ENCODE measurements at regions not wholly inside any gene's neighbourhood (a gene's known extent, or its start where the extent isn't known, plus 50 kb on each side); places are given as distances from the start of the nearest gene placed in this dataset.

- ATAC-seq (peak; percentile 98), DNase-seq (ENCODE audit: low spot score) (peak; percentile 72)
Observed at GRCh38 chr3:83092521-83093221, 1331.2 kb upstream of the GBE1 start.

DNA sequence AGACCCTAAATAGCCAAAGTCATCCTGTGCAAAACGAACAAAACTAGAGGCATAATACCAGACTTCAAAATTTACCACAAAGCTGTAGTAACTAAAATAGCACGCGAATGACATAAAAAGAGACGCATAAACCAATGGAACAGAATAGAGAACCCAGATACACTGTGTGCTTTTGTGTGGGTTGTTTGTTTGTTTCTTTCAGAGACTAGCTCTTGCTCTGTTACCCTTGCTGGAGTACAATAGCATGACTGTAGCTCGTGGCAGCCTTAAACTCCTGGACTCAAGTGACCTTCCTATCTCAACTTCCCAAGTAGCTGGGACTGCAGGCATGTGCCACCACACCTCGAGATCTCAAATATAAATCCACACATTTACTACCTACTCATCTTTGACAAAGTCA lies 1314.6 kb upstream of the GBE1 start:
- DNase-seq (ENCODE audit: low spot score) (no peak), ATAC-seq (no peak)

- ATAC-seq, result peak; percentile 51
- no peak for DNase-seq (ENCODE audit: low spot score)
Observed at GRCh38 chr3:83074485-83074884, 1313.0 kb upstream of the GBE1 start.

DNA sequence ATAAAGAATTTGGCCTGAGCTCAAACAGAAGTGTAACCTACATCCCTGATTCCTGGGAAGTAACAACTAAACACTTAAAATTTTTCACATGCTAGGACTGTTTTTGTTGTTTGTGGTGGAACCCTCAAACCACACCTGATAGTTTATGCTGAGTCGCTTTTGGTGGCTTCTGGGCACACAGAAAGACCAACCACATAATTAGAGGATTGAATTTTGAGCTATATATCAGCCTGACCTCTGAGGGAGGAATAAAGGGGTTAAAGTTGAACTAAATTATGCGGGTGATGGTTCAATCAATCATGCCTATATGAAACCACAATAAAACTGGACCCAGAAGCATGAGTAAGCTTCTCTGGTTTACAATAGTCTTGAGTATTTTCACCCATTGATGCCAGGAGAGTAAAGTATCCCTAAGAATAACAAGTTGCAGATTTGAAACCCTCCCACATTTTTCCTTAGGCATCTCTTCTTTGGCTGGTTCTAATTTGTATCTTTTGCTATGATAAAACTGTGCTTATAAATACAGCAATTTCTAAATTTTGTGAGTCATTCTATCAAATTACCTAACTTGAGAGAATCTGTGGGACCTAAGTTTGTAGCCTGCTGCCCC lies 1304.5 kb upstream of the GBE1 start:
- ATAC-seq (no peak), DNase-seq (ENCODE audit: low spot score) (no peak)

- DNase-seq (ENCODE audit: low spot score) (no peak), ATAC-seq (no peak)
Observed at GRCh38 chr3:83063446-83063845, 1302.0 kb upstream of the GBE1 start.

GRCh38 chr3:83048556-83048955 lies 1287.1 kb upstream of the GBE1 start:
- DNase-seq (ENCODE audit: low spot score) (no peak), ATAC-seq (peak; percentile 52)

DNA sequence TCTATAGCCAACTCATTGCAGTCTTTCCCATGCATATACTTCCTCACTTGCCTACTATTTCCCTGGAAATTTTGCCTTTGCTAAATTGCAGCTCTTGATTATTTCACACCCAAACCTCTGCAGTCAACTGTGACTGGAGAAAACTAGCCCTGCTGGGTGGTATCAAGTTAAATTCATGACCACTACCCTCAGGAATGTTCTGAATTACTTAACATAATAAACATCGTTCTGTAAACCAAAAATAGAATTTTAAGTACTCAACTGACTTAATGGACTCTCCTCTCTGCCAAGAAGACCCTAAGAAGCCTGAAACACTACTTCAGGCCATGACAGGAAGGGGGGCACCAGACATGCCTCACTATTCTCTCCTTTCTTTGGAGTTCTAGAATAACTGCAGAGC lies 1278.0 kb upstream of the GBE1 start:
- no peak for DNase-seq (ENCODE audit: low spot score)
- ATAC-seq, result no peak

DNA sequence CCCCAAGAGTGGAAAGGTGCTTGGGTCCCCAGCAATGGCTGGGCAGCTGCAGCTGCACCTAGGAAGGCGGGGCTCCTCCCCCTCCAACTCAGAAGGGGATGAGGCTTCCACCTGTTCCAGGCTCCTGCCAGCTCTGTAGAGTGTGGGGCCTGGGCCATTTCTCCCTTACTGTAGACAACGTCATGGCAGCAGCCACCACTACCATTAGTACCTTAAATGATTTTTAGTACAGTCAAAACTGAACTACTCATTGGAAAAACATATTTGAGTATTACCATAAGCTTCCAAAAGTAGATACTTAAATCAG lies 1274.2 kb upstream of the GBE1 start:
- DNase-seq (ENCODE audit: low spot score) (no peak), ATAC-seq (no peak)

DNA sequence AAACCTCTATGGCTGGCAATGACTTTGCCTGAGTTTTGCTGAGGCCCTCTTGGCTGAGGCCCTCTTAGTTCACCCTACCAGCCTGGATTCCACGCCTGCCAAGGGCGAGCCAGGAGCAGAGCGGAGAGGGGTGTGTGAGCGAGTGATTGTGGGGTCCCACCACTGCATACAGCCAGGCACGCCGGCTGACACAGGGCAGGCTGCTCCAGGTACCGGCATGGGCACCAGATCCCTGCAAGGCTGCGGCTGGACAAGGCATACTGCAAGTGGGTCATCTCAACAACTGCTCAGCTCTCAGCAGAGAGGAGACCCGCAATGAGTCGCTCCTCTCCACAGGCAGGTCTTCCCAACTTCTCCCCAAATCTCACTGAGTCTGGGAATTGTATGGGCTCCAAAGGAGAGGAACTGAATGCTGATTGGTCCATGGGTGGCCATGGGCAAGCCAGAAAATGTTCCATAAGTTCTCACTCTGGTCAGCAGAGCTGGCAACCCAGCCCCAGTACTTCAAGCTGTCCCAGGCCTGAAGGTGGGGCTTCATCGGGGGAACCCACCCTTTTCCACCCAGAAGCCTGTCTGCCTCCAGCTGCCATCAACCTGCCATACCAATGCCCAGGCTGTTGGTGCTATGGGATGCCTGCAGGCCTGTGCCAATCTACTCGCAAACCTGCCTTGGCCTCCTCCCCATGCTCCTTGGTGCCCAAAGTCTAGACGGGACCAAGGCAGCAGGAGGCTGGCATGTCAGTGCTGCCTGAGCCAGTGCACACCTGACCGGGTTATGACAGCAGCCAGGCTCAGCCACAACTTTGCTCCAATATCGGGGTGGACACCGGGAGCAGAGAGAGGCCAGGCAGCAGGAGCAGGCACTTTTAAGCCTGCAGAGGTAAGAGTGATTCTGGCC lies 1273.6 kb upstream of the GBE1 start:
- DNase-seq (ENCODE audit: low spot score) (no peak), ATAC-seq (no peak)

- peak; percentile 27 for ATAC-seq
- DNase-seq (ENCODE audit: low spot score), result no peak
Observed at GRCh38 chr3:83033133-83033532, 1271.7 kb upstream of the GBE1 start.

- no peak for ATAC-seq
- no peak for DNase-seq (ENCODE audit: low spot score)
Observed at GRCh38 chr3:83023086-83023485, 1261.6 kb upstream of the GBE1 start.

GRCh38 chr3:83011481-83011880 lies 1250.0 kb upstream of the GBE1 start:
- DNase-seq (ENCODE audit: low spot score), result no peak

GRCh38 chr3:83003917-83004316 lies 1242.5 kb upstream of the GBE1 start:
- DNase-seq (ENCODE audit: low spot score), result no peak

More at GRCh38 chr3:83011481-83011880, 1250.0 kb upstream of the GBE1 start:
- no peak for ATAC-seq

GRCh38 chr3:83002869-83003445 lies 1241.5 kb upstream of the GBE1 start:
- no peak for DNase-seq (ENCODE audit: low spot score)
- no peak for ATAC-seq

More at GRCh38 chr3:83003917-83004316, 1242.5 kb upstream of the GBE1 start:
- ATAC-seq, result no peak

DNA sequence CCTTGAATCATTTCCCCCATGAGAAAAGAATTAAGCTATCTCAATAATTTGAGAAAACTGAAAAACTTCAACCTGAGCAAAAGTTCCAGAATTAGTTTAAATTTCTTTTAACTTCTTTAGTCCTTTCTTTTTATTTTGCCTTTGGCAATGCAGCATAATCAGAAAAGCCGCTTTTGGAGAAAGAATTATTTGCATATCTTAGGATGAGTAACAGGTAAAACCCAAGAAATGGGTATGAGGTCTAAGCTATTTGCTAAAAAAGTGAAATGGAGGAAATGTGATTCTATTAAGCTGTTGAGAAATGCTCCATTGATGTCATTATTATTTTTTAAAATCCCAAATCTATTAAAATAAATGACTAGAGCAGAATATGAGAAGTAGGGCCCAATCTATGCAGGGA lies 1238.3 kb upstream of the GBE1 start:
- ATAC-seq, result no peak
- no peak for DNase-seq (ENCODE audit: low spot score)

DNA sequence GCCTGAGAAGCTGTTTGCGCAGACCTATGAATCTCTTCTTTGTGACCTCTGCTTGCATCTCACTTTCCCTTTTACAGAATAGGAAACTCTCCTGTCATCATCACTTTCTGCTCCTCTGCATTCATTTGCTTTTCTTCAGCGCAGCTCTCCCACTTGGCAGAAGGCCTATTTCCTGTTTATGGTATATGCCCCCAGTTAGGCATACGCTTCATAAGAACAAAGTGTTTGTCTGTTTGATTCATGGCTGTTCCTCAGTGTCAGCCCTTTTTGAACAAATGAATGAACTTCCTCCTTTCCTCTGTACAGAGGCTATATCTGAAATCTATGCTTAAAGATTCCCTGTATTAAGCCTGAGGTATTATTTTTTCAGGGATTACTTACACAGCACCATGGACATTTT lies 1216.9 kb upstream of the GBE1 start:
- no peak for DNase-seq (ENCODE audit: low spot score)
- ATAC-seq, result no peak

DNA sequence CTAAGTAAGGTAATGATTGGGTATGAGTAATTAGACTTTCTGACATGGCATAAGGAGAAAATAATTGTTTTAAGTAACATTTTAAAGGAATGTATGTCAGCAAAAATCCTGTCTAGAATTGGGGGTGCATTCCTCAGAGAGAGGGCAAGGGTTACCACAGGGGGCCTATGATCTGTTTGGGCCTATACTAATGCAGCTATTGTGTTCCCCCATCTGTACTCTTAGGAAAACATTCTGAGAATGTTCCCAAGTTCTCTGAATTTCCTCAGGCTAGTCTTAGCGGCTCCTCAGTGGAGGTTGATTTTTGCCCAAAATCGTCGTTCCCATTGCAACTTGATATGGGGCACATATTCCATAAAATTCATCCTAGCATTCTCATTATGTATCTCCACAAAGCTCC lies 1216.4 kb upstream of the GBE1 start:
- ATAC-seq, result no peak
- DNase-seq (ENCODE audit: low spot score), result no peak

- ATAC-seq, result no peak
- DNase-seq (ENCODE audit: low spot score), result no peak
Observed at GRCh38 chr3:82973791-82974190, 1212.3 kb upstream of the GBE1 start.

- ATAC-seq (no peak), DNase-seq (ENCODE audit: low spot score) (no peak)
Observed at GRCh38 chr3:82960379-82960778, 1198.9 kb upstream of the GBE1 start.

- ATAC-seq (no peak), DNase-seq (ENCODE audit: low spot score) (no peak)
Observed at GRCh38 chr3:82957696-82958095, 1196.3 kb upstream of the GBE1 start.

DNA sequence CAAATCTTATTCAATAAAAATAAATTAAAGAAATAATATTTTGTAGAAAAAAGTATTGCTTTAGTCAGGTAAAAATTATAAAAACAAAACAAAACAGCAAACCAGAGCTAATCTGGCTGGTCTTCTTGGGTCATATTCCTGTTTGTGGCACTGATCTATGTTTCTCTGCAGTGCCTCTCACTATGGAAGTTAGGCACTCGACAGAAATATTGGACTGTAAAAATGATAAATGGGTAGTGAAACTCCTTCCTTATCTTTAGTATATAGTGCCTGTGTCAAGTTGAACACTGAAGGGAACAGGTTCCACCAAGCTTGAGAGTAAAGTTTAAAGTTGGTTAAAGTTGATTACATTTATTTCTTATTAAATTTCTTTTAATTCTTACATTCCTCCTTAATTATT lies 1195.6 kb upstream of the GBE1 start:
- ATAC-seq, result no peak

DNA sequence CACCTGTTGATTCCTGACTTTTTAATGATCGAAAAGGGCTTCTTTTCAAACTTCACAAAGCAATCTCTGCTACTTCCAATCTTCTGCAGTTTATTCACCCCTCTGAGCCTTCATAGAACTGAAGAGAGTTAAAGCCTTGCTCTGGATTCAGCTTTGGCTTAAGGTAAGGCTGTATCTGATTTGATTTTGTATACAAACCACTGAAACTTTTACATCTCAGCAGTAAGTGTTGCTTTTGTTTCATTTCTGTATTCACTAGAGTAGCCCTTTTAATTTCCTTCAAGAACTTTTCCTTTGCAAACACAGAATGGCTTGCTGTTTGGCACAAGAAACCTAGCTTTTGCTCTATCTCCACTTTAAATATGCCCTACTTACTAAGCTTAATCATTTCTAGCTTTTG lies 1193.0 kb upstream of the GBE1 start:
- ATAC-seq (no peak), DNase-seq (ENCODE audit: low spot score) (no peak)

More for the DNA sequence above, 1195.6 kb upstream of the GBE1 start:
- DNase-seq (ENCODE audit: low spot score), result no peak

Data from left lobe of liver (tissue), 2 donors.